ENCODE measurements at regions not wholly inside any gene's neighbourhood (a gene's known extent, or its start where the extent isn't known, plus 50 kb on each side); places are given as distances from the start of the nearest gene placed in this dataset.
A peak's percentile ranks its signal among the peaks of the same experiment; 100 is the strongest.
"Not testable (repeated sequence)": the region's sequence is repeated elsewhere in the genome, so short reads cannot be mapped to it uniquely, and the experiment has no call there.

DNA sequence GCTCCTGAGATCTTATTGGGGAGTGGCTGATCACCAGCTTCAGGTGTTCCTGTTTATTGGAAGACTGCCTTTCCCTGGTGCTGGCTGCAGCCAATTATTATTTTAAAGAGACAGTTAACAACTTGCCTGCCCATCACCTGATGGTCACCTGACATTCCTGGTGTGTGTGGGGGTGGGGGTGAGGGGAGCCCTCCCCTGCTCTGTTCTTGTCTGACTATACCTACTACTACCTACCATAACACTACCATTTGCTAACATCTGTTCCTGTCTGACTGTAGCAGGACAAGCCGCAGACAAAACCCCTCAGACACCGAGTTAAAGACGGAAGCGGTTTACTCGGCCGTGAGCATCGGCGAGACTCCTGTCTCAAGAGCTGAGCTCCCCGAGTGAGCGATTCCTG is 54.9 kb upstream of the NBPF3 start:
- peaks cover 0 to 8% (median 4%) of the 10 kb centered on the region in 4 donors for H3K4me1 ChIP-seq
- no peak for TF ChIP-seq POLR2AphosphoS5 (IDR thresholded peaks at IDR 0.05)
- TF ChIP-seq POLR2A (IDR thresholded peaks at IDR 0.05): no peak
- TF ChIP-seq EP300 (IDR thresholded peaks at IDR 0.05): no peak
- TF ChIP-seq, protein P1, sequence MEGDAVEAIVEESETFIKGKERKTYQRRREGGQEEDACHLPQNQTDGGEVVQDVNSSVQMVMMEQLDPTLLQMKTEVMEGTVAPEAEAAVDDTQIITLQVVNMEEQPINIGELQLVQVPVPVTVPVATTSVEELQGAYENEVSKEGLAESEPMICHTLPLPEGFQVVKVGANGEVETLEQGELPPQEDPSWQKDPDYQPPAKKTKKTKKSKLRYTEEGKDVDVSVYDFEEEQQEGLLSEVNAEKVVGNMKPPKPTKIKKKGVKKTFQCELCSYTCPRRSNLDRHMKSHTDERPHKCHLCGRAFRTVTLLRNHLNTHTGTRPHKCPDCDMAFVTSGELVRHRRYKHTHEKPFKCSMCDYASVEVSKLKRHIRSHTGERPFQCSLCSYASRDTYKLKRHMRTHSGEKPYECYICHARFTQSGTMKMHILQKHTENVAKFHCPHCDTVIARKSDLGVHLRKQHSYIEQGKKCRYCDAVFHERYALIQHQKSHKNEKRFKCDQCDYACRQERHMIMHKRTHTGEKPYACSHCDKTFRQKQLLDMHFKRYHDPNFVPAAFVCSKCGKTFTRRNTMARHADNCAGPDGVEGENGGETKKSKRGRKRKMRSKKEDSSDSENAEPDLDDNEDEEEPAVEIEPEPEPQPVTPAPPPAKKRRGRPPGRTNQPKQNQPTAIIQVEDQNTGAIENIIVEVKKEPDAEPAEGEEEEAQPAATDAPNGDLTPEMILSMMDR (IDR thresholded peaks at IDR 0.05): no peak
- no peak overlapping the region for H3K4me3 ChIP-seq
- no peak overlapping the region for H3K27ac ChIP-seq
- no peaks in the 10 kb centered on the region for H3K36me3 ChIP-seq
- 53 to 75% methylated on average over 3 to 10 of the region's 10 CpGs for WGBS, 2 donors
- peaks cover 0 to 4% (median 3%) of the 10 kb centered on the region in 4 donors for H3K9me3 ChIP-seq
- DNase-seq (no peak), ATAC-seq (ENCODE audit: low FRiP score in 2 of 2) (peak in 1 of 2 donors; percentile 69)
- H3K27me3 ChIP-seq: no peaks in the 10 kb centered on the region

DNA sequence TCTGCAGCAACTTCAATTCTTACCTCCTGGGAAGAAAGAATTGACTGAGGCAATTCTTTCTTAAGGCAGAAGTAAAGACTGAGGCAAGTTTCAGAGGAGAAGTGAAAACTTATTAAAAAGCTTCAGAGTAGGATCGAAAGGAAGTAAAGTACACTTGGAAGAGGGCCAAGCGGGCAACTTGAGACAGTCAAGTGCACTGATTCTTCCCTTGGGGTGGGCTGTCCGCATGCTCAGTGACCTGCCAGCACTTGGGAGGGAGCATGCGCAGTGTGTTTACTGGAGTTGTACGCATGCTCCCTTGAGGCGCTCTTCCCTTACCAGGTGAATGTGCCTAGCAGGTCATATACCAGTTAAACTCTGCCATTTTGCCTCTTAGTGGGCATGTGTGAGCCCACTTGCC is 55.3 kb upstream of the NBPF3 start:
- DNase-seq (peak in 1 of 2 donors; percentile 73), ATAC-seq (ENCODE audit: low FRiP score in 2 of 2) (peak in 1 of 2 donors; percentile 69)
- TF ChIP-seq POLR2A (IDR thresholded peaks at IDR 0.05) (no peak), EP300 (IDR thresholded peaks at IDR 0.05) (no peak)
- TF ChIP-seq, protein P1 (IDR thresholded peaks at IDR 0.05): no peak
- H3K27me3 ChIP-seq: no peaks in the 10 kb centered on the region
- peaks cover 0 to 8% (median 4%) of the 10 kb centered on the region in 4 donors for H3K4me1 ChIP-seq
- H3K27ac ChIP-seq: no peak overlapping the region
- 25 to 33% methylated on average over 6 of the region's 6 CpGs for WGBS, 2 donors
- no peaks in the 10 kb centered on the region for H3K36me3 ChIP-seq
- peaks cover 0 to 6% (median 6%) of the 10 kb centered on the region in 4 donors for H3K9me3 ChIP-seq
- no peak overlapping the region for H3K4me3 ChIP-seq

DNA sequence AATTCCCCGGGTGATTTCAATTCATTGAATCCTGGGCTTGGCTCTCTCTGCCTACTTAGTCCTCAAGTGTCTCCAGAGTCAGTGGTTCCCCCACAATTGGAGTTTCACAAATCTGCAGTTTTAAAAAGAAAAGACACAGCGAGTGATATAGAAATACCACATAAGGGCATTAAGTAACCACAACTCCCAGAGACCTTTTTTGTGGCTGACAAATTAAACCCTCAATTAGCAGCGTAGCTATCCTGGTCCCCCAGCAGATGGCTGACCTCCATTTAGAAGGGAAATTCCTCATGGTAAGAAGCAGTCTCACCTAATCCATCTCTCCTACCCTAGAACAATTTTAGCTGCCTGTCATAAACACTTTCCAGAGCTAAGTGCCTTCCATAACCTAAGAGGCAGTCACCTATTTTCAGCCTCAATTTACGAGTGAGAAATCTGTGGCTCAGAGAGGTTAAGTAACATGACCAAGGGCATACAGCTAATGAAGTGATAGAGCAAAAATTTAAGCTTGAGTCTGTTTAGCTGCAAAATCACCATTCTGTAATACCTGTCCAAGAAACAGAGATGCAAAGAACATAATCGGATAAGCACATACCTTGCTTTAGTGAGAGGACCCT is 56.0 kb upstream of the NBPF3 start:
- WGBS, 2 donors: 42 to 46% methylated on average over 5 of the region's 5 CpGs
- no peak for ATAC-seq (ENCODE audit: low FRiP score in 2 of 2)
- H3K4me3 ChIP-seq: no peak overlapping the region

DNA sequence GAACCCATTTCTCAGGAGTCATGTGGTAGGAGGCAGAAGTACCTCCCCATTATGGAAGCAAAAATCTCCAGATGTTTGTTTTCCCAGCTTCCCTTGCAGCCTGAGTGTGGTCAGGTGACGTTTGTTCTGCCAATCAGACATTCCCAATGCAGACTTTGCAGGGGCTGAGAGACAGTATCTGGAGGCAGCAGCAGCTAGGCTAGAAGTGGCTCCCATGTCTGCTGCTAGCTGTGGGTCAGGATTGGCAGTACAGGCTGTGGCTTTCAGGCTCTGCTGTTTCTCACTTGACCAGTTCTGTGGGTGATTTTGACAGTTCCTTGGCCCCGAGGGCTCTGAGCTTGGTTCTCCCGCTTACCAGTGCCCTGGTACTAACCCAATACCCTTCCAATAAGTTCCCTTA is 58.6 kb upstream of the NBPF3 start:
- ATAC-seq (ENCODE audit: low FRiP score in 2 of 2) (no peak), DNase-seq (no peak)
- Histone ChIP-seq H3K27me3 (no peaks in the 10 kb centered on the region), H3K4me1 (peaks cover 0 to 8% (median 4%) of the 10 kb centered on the region in 4 donors), H3K4me3 (no peak overlapping the region), H3K27ac (no peak overlapping the region), H3K9me3 (peaks cover 0 to 6% (median 6%) of the 10 kb centered on the region in 4 donors), H3K36me3 (no peaks in the 10 kb centered on the region)
- TF ChIP-seq POLR2A (IDR thresholded peaks at IDR 0.05): no peak
- no peak for TF ChIP-seq POLR2AphosphoS5 (IDR thresholded peaks at IDR 0.05)
- TF ChIP-seq, protein P1 (IDR thresholded peaks at IDR 0.05): no peak
- no peak for TF ChIP-seq EP300 (IDR thresholded peaks at IDR 0.05)
- 68 to 80% methylated on average over 3 of the region's 3 CpGs for WGBS, 2 donors

More for the DNA sequence above, 56.0 kb upstream of the NBPF3 start:
- no peaks in the 10 kb centered on the region for H3K27me3 ChIP-seq
- no peak for TF ChIP-seq POLR2A (IDR thresholded peaks at IDR 0.05)
- no peak for TF ChIP-seq EP300 (IDR thresholded peaks at IDR 0.05)
- TF ChIP-seq, protein P1 (IDR thresholded peaks at IDR 0.05): no peak
- TF ChIP-seq POLR2AphosphoS5 (IDR thresholded peaks at IDR 0.05): no peak
- no peaks in the 10 kb centered on the region for H3K36me3 ChIP-seq
- peaks cover 0 to 6% (median 6%) of the 10 kb centered on the region in 4 donors for H3K9me3 ChIP-seq
- H3K4me1 ChIP-seq: peaks cover 0 to 8% (median 4%) of the 10 kb centered on the region in 4 donors
- H3K27ac ChIP-seq: no peak overlapping the region
- no peak for DNase-seq

DNA sequence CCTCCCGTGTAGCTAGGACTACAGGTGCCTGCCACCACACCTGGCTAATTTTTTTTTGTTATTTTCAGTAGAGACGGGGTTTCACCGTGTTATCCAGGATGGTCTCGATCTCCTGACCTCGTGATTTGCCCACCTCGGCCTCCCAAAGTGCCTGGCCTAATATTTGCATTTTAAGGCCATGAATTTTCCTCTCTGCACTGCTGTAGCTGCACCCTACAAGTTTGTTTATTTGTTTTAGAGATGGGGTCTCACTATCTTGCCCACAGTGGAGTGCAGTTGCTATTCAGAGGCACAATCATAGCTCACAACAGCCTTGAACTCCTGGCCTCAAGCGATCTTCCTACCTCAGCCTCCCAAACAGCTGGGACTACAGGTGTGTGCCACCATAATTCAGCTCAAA is 59.8 kb upstream of the NBPF3 start:
- H3K4me1 ChIP-seq; ATAC-seq (ENCODE audit: low FRiP score in 2 of 2); DNase-seq; H3K9me3 ChIP-seq; H3K27me3 ChIP-seq; H3K27ac ChIP-seq; H3K4me3 ChIP-seq; H3K36me3 ChIP-seq: not testable (repeated sequence)
- 73 to 86% methylated on average over 7 of the region's 7 CpGs for WGBS, 2 donors
